ENCODE measurements at regions not wholly inside any gene's neighbourhood (a gene's known extent, or its start where the extent isn't known, plus 50 kb on each side); places are given as distances from the start of the nearest gene placed in this dataset.
A peak's percentile ranks its signal among the peaks of the same experiment; 100 is the strongest.
"Not testable (repeated sequence)": the region's sequence is repeated elsewhere in the genome, so short reads cannot be mapped to it uniquely, and the experiment has no call there.

DNA sequence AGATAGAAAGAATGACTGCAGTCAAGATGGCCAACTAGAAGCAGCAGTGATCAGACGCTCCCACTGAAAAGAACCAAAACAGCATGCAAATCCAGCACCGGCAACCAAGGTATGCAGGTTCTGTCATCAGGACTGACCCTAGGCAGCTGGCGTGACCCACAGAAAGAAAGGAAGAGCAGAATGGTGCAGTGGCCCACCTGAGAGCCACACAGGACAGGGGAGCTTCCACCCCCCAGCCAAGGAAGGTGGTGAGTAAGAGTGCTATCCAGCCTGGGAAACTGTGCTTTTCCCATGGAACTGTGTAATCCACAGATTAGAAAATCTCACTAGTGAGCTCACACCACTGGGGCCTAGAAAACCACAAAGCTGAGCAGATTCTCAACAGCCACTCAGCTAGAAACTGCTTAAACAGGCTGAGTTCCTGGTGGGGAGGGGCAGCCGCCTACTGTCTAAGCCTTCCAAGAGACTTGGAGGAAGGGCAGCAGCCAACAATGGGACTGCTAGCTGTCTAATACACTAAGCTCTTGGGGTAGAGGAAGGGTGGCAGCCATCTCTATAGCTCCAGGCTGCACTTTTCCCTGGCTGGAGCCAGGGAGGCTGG, 127.9 kb downstream of the EVA1A start:
- peak; percentile 55 for DNase-seq (ENCODE audit: low read depth)

DNA sequence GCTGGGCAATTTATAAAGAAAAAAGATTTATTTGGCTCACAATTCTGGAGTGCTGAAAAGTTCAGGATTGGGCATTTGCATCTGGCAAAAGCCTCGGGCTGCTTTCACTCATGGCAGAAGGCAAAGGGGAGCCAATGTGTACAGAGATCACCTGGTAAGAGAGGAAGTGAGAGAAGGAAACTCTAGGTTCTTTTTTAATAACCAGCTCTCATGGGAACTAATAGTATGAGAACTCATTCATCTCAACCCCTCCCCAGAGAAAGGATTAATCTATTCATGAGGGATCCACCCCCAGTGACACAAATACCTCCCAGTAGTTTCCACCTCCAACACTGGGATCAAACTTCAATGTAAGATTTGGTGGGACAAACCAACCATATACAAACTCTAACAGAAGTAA, 129.0 kb downstream of the EVA1A start:
- DNase-seq (ENCODE audit: low read depth), result no peak

DNA sequence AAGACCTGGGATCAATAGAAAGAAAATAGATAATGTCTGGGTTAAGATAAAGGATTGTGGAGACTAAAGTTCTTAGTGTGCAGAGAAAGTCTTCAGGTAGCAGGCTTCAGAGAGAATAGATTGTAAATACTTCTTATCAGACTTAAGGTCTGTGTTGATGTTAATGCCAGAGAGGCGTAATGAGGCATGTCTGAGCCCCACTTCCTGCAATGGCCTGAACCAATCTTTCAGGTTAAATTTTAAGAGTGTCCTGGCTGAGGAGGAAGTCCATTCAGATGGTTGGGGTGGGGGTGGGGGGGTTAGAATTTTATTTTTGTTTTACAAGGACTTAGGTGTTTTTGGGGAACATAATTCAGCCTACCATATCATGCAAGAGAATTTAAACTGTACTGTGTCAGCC, 129.5 kb downstream of the EVA1A start:
- DNase-seq (ENCODE audit: low read depth), result no peak

DNA sequence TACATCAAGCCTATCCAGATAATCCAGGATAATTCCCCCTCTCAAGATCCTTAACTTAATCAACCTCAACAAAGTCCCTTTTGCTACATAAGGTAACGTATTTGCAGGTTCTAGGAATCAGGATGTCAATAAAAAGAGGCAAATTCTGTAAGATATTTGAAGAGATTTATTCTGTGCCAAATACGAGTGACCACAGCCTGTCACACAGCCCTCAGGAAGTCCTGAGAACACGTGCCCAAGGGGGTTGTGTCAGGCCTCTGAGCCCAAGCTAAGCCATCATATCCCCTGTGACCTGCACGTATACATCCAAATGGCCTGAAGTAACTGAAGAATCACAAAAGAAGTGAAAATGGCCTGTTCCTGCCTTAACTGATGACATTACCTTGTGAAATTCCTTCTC, 130.3 kb downstream of the EVA1A start:
- not testable (repeated sequence) for DNase-seq (ENCODE audit: low read depth)

DNA sequence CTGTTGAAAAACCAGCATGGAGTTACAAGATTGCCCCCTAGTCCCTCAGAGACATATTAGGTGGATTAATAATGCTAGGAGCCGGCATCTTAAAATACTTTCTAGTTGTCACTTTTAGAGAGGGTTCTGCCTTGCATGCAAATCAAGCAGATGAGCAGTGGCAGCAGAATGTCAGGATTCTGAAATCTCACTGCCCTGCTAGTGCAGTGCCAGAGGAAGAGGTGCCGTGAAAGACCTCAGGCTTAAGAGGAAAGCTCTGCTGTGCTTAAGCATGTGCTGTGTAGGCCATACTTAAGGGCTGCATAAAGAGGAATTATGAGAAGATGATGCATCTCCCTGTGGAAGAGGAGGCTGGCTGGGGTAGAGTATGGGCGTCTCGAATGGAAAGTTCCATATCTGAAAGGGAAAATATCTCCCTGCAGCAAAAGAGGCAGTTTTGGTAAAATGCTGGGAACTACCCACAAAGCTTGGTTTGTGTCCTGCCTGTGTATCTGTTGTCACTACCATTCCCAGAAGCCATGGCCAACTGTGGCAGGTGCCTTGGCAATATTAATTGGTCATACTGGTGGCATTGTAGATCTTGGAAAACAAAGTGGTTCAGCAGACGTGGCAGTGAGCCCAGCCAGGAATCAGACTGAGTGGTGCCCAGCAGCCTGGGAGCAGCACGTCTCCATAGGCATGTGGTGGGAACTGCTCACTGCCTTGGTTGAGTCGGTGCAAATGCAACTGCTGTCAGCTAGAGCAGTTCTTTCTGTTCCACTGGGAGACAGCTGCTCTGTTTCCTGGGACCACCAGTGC, 131.9 kb downstream of the EVA1A start:
- no peak for DNase-seq (ENCODE audit: low read depth)

DNA sequence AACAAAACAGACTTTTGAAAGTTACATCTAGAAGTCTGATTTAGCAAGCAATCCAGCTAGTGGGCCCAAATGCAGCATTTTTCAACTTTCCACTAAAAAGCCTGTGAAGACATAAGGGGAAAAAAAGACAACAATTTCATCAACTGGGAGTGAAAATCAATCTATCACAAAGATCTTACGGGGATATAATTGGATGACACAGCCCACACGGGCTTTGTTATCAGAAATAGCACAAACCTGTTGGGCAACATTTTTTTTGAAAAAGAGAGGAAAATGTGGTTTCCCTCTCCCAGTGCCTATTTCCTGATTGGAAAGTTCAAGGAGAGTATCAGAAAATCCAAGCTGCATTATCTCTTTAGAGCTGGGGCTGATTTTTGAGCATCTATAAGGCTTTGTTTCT, 132.7 kb downstream of the EVA1A start:
- no peak for DNase-seq (ENCODE audit: low read depth)

DNA sequence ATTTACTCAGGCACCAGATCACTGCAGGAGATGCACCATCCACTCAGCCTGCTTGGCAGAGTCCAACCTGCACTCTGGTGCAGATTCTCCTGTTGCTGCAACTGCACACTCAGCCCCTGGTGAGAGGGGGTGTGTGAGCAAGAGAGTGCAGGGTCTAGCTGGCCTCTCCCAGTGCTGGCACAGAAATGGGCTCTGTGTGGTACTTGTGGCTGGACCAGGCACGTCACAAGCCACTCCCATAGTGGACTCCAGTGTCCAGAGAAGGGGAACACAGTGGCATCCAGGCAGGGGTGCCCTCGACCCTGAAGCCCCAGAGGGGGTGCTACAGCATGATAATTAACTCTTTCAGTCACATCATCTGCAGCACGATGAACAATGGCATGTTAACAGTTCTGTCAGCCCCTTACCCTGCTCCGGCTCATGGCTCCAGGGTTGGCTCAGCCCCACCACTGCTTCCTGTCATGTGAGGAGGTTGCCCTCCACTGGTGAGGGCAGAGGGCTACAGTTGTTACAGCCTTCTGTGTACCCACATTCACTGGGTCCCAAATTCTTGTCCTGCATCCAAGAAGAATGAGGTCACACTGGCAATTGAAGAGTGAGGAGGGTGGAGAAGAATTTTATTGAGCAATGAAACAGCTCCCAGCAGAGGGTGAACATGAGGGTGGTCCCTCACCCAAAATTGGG, 135.7 kb downstream of the EVA1A start:
- no peak for DNase-seq (ENCODE audit: low read depth)

DNA sequence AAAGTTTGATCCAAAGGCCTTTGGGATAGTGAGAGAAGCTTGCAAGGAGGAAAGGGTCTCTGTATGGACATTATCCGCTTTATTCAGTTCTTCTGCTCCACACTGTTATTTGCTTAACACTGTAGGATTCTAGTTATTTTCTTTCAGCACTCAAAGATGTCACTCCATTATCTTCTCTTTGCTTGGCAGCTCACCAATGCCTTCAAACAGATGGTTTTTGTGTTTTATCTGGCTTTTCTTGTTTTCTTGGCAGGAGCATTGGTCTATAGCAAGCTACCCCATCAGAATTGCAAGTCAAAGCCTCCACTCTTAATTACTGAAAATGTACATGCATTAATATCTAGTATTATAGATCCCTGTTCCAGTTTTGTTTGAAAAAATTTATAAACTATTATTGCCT, 138.8 kb downstream of the EVA1A start:
- no peak for DNase-seq (ENCODE audit: low read depth)

DNA sequence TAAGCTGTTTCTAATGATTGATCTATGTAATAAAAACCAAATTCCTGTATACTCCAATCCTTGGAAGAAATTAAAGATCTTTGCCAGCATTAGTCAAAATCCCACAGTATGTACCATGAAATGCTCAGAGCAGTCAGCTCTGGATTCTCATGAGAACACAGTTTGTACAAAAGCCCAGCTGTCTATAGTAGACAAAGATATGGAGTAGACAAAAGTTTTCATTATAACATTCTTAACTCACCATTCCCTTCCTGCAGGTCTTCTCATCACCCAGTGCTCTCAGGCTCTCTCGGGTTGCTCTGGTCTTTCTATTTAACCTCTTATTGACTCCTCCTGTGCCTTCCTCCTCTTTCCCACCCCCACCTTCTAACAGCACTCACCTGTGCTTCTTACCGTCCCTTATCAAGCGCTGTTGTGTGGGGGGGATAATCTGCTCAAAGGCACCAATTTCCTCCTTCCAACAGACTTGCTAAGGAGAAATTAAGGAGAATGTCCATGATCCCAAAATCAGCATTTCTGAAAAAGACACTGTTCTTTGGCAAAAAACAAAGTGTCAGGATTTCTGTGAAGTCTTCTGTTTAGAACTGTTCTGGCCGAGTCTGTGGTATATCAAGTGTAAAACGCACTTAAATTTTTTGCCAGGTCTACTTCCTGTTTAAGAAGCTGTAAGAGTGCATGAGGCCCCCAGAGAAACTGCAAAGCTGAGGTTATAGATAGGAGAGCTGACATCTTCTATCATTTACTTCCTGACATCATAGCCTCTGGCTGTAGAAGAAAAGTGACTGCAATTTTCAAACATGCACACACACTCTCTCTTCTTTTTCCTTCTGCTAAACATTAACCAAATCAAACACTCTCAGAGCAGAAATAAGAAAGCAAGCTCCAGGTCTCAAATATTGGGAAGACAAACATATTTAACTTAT, 144.1 kb downstream of the EVA1A start:
- DNase-seq (ENCODE audit: low read depth), result no peak

DNA sequence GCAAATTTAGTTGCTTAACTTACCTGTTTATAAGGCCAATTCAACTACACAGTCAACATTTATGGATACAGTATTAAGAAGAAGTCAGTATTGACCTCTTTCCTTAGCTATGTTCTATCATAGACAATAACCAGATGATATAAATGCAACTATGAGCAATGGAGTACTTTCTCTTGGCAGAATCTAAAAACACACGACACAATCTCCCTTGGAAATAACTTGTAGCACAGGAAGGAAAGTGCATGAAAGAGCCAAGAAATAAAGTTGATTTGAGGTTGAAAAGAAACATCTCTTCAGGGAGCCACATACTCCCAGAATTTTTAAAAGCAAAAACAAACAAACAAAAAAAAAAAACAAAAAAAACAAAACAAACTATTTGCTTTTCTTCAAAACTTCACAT, 145.0 kb downstream of the EVA1A start:
- DNase-seq (ENCODE audit: low read depth), result no peak

DNA sequence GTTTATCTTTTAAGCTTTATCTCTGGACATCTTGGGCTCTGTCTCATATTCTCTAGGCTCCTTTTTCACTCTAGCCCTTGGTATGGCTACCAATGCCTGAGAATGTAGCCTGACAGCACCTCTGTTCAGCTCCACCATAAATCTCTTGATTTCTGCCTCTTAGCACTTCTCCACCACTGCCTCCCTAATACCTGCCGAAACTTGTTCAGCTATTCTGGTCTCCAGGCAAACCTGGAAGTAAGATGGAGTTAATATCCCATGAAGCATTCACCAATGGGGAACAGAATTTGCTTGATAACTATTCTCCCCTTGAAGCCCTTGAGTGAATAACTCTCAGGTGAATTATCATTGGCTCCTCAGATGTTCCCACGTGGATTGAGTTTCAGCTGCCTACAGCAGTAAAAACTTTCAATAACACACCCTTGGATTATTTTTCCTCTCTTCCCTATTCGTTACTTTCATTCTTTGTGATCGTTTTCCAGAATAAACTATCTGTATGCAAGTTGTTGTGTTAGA, 145.6 kb downstream of the EVA1A start:
- DNase-seq (ENCODE audit: low read depth), result no peak

DNA sequence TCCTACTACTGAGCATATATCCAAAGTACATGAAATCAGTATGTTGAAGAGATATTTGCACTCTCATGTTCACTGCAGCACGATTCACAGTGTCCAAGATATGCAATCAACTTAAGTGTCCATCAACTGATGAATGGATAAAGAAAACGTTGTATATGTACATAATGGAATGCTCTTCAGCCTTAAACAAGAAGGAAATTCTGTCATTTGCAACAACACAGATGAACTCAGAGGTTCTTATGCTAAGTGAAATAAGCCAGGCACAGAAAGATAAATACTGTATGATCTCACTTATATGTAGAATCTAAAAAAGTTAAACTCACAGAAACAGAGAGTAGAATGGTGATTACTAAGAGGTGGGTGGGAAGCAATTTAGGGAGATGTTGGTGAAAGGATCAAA, 149.2 kb downstream of the EVA1A start:
- no peak for DNase-seq (ENCODE audit: low read depth)

DNA sequence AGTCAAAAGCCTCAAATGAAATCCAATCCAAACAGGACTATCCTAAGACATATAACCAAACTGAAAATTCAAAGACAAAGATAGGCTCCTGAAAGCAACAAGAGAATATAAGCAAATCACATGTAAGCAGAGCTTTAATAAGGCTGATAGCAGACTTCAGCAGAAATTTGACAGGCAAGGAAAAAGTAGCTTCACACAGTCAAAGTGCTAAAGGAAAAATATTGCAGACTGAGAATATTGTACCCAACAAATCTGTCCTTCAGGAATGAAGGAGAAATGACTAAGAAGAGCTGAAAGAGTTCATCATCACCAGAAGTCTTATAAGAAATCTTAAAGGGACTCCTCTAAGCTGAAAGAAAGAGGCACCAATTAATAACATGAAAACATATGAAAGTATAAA, 150.0 kb downstream of the EVA1A start:
- no peak for DNase-seq (ENCODE audit: low read depth)

DNA sequence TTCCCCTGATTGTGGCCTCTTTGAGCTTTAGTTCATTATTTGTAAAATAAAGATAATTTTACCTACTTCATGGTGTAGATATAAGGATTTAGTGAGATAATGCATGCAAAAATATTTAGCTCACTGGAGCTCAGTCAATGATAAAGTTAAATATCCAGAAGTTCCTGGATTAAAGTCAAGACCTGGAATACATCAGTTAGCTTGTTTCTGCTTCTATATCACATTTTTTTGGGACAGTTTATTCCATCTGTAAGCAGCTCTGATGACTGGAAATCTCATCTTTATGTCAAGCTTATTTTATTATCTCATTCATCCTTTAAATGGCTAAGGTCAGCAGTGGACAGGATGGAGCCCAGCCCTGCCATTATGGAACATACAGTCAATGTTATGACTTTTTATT, 152.0 kb downstream of the EVA1A start:
- no peak for DNase-seq (ENCODE audit: low read depth)

DNA sequence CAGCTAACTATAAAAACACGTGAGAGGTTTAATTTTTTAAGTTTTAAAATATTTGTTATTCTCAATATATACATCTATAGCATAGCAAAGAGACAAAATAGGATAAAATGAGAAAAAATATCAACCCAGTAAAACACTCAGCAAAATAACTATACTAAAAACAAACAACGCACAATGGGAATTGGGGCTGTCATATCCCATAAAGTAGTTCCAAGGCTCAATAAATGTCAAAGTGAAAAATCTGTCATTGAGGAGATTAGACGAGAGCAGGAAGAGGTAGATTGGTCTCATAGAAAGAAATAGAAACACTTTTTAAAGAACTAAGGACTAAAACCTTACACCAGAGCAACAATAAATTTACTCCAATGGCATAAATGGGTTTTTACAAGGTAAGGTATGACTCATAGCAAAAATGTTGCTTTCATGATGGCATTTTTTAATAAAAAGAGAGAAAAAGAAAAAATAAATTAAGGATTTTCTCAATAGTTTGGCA, 153.7 kb downstream of the EVA1A start:
- no peak for DNase-seq (ENCODE audit: low read depth)

DNA sequence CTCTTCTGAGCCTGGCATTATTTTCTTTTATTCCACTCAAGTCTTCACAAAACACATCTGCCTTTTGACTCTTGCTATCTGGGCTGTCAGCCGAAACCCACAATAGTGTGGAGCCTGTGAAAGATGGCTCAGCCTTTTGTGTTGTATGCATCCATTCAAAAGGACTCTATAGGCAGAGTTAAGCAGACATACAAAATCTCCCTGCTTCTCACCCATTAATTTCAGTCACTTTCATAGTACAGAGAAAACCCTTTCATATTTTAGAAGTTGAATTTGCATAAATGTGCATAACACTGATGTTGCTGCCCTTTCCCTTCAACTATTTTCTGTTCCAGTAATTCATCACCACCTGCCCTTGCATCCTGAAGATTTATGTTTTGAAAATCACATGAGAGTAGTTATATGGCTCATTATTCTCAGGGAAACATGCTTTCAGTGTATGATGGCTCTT, 154.6 kb downstream of the EVA1A start:
- DNase-seq (ENCODE audit: low read depth), result no peak

DNA sequence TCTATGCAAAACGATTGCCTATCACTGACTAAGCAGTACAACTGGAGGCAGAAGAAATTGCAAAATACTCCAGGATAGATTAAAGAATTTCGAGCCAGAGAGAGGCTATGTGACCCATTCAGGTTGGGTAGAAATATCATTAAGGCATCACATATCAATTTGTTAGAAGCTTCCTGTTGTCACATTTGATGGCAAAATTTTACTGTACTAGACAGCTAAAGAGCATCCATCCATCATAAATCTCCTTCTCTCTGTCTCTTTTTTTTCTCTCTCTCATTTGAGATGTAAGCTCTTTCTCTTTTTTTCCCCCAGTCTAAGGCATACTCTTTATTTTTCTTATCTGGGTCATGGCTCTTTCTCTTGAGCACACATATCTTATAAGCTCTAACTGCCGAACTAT, 155.7 kb downstream of the EVA1A start:
- DNase-seq (ENCODE audit: low read depth), result no peak

DNA sequence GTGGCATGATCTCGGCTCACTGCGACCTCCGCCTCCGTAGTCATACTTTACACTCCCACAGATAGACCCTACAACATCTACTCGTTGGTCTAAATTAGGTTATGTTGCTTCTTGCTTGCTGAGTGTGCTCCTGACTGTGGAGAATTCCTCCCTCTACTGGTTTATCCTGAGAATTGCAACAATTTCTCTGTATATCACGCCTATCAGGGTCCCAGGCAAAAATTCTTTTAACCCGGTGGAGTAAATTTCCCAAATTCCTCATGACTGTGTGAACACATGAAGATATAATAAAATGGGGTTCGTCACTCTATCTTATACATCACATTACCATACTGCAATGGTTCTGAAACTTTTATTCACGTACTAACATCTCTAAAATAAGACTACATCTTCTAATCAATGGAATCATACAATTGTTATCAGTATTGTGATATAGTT, 156.7 kb downstream of the EVA1A start:
- DNase-seq (ENCODE audit: low read depth), result peak; percentile 18

DNA sequence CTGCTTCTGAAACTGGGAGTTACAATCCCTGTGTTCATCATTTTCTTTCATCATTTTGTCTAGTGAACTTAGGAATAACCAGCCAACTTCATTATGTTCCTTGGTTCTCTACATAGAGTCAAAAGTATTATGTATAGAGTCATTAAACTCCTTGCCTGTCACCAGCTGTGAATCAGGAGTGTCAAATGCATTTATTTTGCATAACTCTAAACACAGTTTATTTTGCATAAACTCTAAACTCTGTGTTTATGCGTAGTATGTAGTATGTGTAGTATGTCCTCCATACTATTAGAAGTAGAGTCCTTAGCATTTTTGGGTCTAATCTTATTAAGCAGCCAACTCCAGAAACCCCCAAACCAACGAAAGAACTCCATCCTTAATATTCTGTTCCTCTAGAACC, 164.4 kb downstream of the EVA1A start:
- DNase-seq (ENCODE audit: low read depth), result no peak

DNA sequence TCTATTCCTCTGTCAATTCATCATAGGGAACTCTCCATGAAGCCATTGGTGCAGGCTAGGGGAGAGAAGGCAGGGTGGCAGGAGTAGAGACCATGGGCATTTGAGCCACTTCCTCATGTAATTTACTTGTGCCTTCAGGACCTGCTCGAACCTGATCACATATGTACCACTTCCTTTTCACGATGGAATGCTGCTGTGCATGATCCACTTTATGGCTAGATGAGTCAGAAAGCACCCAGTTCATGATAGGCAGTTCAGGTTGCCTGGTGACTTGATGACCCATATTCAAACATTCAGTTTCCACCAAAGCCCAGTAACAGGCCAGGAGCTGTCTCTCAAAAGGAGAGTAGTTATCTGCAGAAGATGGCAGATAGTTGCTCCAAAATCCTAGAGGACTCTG, 166.0 kb downstream of the EVA1A start:
- not testable (repeated sequence) for DNase-seq (ENCODE audit: low read depth)

DNA sequence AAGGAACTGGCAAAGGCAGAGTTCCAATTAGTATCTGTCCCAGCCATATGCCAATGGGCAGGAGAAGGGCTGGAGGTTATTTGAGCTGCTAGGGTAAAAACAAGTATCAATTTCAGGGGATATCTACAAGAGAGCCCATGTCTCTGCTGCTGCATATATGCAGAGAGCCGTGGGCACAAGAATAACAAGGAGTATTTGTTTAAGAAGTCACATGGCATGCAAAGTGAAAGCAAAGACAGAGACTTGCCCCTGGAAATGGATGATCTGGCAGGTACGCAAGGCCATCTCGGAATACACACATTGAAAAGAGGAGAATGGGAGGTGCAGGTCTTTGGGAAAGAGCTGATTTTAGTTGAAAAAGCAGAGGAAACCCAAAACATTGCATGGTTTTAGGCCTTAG, 170.6 kb downstream of the EVA1A start:
- DNase-seq (ENCODE audit: low read depth), result no peak

DNA sequence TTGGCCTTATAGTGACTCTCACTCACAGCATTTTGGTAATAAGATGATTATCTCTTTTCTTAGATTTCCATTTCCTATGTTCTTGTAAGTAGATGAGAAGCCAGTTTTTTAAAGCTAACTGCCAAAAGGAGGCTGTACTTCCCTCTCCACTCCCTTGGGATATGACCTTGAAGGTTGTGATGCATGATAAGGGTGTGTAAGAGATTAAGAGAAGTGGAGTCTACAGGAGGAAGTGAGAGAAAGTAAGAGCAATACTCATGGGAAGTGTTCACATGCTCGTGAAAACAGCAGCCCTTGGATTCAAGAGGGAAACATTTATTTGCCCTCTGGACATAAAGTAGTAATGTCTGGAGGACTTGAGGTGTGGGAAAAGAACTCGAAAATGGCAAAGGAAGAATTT, 171.5 kb downstream of the EVA1A start:
- DNase-seq (ENCODE audit: low read depth), result no peak

All from non-pigmented ciliary epithelial cell (primary cell).